HG02642 (cell line): ENCODE measurements at regions not wholly inside any gene's neighbourhood (a gene's known extent, or its start where the extent isn't known, plus 50 kb on each side); places are given as distances from the start of the nearest gene placed in this dataset.
"Not testable (repeated sequence)": the region's sequence is repeated elsewhere in the genome, so short reads cannot be mapped to it uniquely, and the experiment has no call there.

ENCODE experiments used
- ATAC-seq: cut with Tn5 transposase; IDR thresholded peaks from one replicate; pipeline ENCODE4 v1.9.1; 2021; ENCODE audit warnings: mild to moderate bottlenecking; ENCODE audit not compliant: unreplicated experiment, poor library complexity

- ATAC-seq: no peak
These were observed 995.4 kb upstream of the WWC1 start for GRCh38 chr5:167296066-167296465.

DNA sequence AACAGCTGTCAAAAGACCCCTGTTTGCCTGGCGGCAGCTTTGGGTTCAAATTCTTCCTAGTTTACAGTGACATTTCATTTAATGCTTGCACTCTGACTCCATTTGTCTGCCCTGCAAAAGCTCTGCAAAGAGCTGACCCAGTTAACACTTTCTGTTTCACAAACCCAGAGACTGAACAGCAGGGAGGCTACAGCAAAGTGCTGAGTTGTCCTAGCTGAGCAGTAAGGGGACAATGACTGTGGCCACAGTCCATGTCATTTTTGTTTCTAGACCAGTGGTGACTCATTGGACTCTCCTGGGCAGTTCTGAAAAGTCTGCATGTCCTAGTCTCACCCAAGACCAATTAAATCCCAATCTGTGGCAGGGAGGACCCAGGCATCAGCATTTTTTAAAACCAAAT lies 994.8 kb upstream of the WWC1 start:
- ATAC-seq: no peak

- not testable (repeated sequence) for ATAC-seq
These were observed 991.6 kb upstream of the WWC1 start for GRCh38 chr5:167299861-167300260.

GRCh38 chr5:167303582-167303981 lies 987.9 kb upstream of the WWC1 start:
- ATAC-seq: no peak

DNA sequence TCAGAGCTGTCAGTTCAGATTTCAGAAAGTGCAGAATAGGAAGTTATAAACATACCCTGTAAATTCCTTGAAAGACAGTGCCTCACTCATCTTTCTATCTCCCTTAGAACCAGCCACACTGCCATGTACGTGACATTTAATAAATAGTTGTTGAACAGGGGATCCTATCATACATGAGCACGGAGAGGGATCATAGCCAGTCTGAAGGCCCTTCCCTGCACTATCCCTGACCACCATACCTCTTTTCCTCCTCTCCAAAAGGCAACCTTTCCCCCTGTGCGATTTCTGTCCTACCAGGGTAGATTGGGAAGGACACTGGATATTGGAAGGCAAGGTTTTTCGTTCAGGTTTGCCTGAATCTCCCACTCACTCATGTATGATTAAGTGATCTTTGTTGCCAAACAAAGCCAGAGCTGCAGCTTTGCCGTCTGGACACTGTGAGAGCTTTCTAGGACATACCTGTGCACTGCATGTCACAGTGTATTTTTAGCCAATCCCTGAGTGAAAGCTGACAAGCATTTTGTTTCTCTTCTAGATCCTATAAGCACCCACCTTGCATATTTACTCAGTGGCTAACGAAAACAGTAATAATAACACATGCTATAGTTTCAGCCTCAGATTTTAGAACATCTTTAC lies 986.5 kb upstream of the WWC1 start:
- ATAC-seq: no peak

DNA sequence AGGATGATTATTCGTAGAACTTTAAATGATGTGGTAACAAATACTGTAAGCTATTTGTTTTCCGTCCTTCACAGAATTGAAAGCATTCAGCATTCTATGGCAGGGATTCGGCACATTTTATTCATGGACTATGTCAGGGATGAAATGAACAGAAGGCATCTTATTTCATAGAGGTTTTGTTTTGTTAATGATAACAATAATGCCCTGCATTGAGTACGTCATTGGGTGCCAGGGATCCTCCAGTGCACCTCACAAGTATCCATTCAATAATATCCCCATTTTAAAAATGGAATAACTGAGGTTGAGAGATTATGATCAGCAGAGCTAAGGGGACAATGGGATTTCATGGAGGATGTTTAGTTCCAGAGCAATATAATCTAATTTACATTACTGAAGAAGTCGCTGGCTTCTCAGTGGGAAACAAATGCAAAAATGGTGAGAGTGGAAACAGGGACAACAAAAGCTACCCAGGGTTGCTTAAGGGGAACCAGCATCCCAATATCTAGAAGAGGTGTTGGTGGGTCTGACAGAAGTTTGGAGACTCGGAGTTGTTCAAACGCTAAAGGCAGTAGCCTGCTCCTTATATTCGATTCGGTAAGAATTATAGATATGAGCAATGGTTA lies 985.7 kb upstream of the WWC1 start:
- no peak for ATAC-seq

- no peak for ATAC-seq
These were observed 984.4 kb upstream of the WWC1 start for GRCh38 chr5:167307042-167307441.

DNA sequence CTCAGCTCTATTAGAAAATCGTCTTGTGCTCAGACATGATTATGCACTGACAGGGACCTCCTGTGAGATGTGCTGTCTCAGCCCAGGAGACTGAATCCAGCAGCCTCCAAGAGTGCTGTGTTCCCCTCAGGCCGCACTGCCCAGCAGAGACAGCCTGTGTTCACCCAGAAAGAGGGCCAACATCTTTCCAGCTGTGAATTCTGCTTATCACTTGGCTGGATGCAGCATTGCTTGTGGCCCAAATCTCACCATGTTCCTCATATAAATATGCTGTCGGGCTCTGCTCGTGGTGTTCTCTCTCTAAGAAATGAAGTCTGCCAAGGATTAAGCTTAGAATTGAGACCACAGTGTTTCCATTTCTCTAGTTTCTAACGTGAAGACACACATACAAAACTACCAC lies 983.0 kb upstream of the WWC1 start:
- no peak for ATAC-seq

GRCh38 chr5:167309941-167310517 lies 981.4 kb upstream of the WWC1 start:
- no peak for ATAC-seq

- no peak for ATAC-seq
These were observed 980.1 kb upstream of the WWC1 start for GRCh38 chr5:167311340-167311739.

- ATAC-seq: no peak
These were observed 979.2 kb upstream of the WWC1 start for GRCh38 chr5:167312225-167312624.

- no peak for ATAC-seq
These were observed 975.7 kb upstream of the WWC1 start for GRCh38 chr5:167315762-167316161.

- no peak for ATAC-seq
These were observed 973.6 kb upstream of the WWC1 start for GRCh38 chr5:167317884-167318283.

GRCh38 chr5:167319243-167319642 lies 972.2 kb upstream of the WWC1 start:
- no peak for ATAC-seq

- no peak for ATAC-seq
These were observed 971.4 kb upstream of the WWC1 start for GRCh38 chr5:167320019-167320418.

- ATAC-seq: no peak
These were observed 959.1 kb upstream of the WWC1 start for GRCh38 chr5:167332309-167332708.

DNA sequence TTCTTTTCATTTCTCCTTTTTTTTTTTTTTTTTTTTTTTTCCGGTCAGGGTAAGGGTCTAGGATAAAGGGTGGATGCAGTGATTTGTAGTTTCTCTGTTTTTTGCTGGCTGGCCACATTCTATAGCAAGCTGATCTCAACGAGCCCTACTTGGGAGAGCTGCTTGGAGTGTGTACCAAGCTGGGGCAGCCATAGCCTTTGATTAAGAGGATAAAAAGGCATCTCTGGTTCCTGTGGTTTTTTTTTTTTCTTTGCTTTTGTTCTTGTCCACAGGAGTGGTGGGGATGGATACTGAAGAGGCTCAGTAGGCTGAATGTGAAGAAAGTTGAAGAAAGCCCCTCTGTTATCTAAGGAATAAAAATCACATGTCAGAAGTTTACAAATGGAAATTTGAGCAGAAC lies 955.3 kb upstream of the WWC1 start:
- ATAC-seq: no peak

- ATAC-seq: no peak
These were observed 952.2 kb upstream of the WWC1 start for GRCh38 chr5:167339205-167339604.

DNA sequence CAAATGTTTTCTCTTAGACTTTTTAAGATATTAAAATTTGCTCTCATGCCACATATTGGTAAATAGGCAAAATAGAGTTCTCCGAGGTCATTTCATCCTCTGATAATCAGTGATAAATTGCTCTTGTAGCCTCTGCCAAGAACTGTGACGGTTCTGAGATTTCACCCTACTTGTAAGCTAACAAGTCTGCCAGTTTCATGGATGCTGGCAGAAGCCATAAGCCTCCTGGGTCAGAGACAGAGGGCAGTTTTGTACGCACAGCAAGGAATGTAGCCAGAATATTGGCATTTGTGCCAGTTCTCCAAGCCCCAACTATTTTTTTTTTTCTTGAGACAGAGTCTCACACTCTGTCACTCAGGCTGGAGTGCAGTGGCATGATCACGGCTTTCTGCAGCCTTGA lies 945.0 kb upstream of the WWC1 start:
- no peak for ATAC-seq

DNA sequence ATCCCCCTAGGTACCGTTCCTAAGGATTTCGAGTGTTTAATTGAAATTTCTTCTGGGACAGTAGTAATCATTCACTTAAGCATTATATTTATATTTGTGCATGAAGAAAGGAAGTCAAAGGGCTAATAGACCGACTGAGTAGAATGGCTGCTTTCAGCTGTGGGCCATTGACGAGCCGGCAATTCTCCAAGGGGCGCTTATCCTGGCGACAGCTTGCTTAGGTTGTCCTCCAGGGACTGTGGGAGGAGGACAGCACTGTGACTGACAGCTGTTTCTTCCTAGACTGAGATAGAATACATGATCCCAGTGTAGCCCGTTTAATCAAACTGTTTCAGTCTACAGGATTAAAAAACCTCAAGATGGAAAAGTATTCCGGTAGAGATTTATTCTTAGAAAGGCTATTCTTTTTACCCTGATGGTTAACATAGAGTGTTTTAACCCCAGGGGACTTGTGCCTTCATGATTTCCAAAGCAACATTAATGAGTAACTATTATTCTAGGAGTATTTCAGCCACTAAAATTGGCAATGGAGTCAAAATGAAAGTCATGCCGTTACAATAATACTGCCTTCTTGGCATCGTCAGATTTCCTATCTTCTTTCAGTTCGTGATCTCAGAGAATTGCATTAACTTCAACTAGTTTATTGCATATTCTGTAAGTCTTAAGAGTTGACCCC lies 943.1 kb upstream of the WWC1 start:
- ATAC-seq: no peak

DNA sequence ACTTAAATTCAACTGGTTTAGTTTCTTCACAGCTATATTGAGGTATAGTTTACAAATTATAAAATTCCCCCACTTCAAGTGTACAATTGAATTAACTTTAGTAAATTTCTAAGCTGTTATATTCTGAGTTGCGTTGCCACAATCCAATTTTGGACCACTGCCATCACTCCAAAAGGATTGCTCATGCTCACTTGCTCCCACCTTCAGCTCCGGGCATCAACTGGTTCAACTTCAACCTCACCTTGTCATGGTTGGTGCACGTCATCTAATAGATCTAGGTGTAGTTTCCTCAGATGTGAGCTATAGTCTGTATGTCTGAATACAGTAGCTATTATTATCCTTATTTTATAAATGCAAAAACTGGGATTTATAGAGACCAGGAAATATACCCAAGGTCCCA lies 942.5 kb upstream of the WWC1 start:
- ATAC-seq: no peak

GRCh38 chr5:167351316-167351715 lies 940.1 kb upstream of the WWC1 start:
- no peak for ATAC-seq
